ENCODE measurements at regions not wholly inside any gene's neighbourhood (a gene's known extent, or its start where the extent isn't known, plus 50 kb on each side); places are given as distances from the start of the nearest gene placed in this dataset.

DNA sequence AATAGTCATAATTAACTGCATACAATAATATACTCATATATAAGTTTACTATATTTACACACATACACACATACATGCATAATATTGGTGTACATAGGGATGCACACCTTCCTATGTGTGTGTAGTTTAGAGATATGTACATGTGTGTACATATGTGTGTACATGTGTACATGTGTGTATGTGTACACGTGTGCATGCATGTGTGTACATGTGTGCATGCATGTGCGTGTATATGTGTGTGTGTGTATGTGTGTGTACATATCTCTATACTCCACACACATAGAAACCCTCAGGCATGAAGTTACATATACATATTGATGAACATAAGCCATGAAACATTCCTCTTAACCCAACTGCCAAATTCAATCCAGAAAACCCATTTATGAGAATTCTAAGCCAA lies 547.8 kb downstream of the TLR4 start:
- TF ChIP-seq POLR2AphosphoS5 (IDR thresholded peaks at IDR 0.05; ENCODE audit: low read depth, low read length) (no peak), TAF1 (IDR thresholded peaks at IDR 0.05; ENCODE audit: borderline replicate concordance, insufficient read depth, low read length) (no peak)
